Gastroesophageal sphincter (tissue), 4 donors: ENCODE measurements at regions not wholly inside any gene's neighbourhood (a gene's known extent, or its start where the extent isn't known, plus 50 kb on each side); places are given as distances from the start of the nearest gene placed in this dataset.

ENCODE experiments used
- ATAC-seq: fragments of 150-250 bp; one replicate; pipeline ENCODE4 v1.9.1; 2016; ENCODE audit warnings: mild to moderate bottlenecking, moderate library complexity
- H3K27ac ChIP-seq, 4 donors: fragments of 200-600 bp; sonication (generic) in 3 of 4; 1 replicate in 3 of 4; 2 replicates in 1 of 4; pipeline ENCODE4 v1.5.1; 2016 to 2019
- H3K27me3 ChIP-seq: fragments of 200-600 bp; sonication (generic); one replicate; pipeline ENCODE4 v1.5.1; 2019
- H3K36me3 ChIP-seq, 2 donors: fragments of 200-600 bp; sonication (generic); one replicate each; pipeline ENCODE4 v1.5.1; 2019; ENCODE audit warnings: control low read depth in 1 of 2
- H3K4me1 ChIP-seq, 3 donors: fragments of 200-600 bp; sonication (generic); 1 replicate in 2 of 3; 2 replicates in 1 of 3; pipeline ENCODE4 v1.5.1; 2016 to 2019; ENCODE audit warnings: control low read depth in 2 of 3
- H3K4me3 ChIP-seq, 2 donors: fragments of 200-600 bp; sonication (generic); one replicate each; pipeline ENCODE4 v1.5.1; 2019; ENCODE audit warnings: mild to moderate bottlenecking in 1 of 2, moderate library complexity in 1 of 2
- H3K9me3 ChIP-seq, 3 donors: fragments of 200-600 bp; sonication (generic); one replicate each; pipeline ENCODE4 v1.5.1; 2017 to 2019; ENCODE audit warnings: control low read depth in 2 of 3
- CTCF ChIP-seq, 4 experiments: fragments of 200-600 bp in 2 of 4; fragments of 450-650 bp in 2 of 4; sonication (generic) in 1 of 4; IDR thresholded peaks; one replicate each; pipeline ENCODE4 v1.5.1; 2017 to 2019; ENCODE audit warnings: antibody characterized with exemption in 4 of 4, mild to moderate bottlenecking in 2 of 4, moderate library complexity in 2 of 4
- EP300 ChIP-seq: sonication (generic); formaldehyde crosslinking; IDR thresholded peaks from one replicate; pipeline ENCODE4 v1.6.1; 2017; ENCODE audit warnings: antibody characterized with exemption, mild to moderate bottlenecking
- POLR2A ChIP-seq, 2 donors: fragments of 450-650 bp; IDR thresholded peaks; one replicate each; pipeline ENCODE4 v1.6.1; 2017; ENCODE audit warnings: antibody characterized with exemption in 2 of 2, mild to moderate bottlenecking in 2 of 2, moderate library complexity in 1 of 2
- POLR2AphosphoS5 ChIP-seq: sonication (generic); formaldehyde crosslinking; IDR thresholded peaks from one replicate; pipeline ENCODE4 v1.6.1; 2017; ENCODE audit warnings: antibody characterized with exemption
- WGBS, 2 donors: methylation state at CpG; one replicate each; pipeline ENCODE4 v1.1.5; 2018; ENCODE audit warnings: low coverage in 1 of 2; 5-methylcytosine and 5-hydroxymethylcytosine counted together

GRCh38 chr6:90663873-90664272 is 77.0 kb upstream of the MAP3K7 start:
- peaks cover 0 to 18% (median 0%) of the 10 kb centered on the region in 3 donors for H3K9me3 ChIP-seq
- H3K36me3 ChIP-seq = no peaks in the 10 kb centered on the region
- no peak overlapping the region for H3K4me3 ChIP-seq
- ATAC-seq = no peak
- WGBS, 2 donors = 84 to 90% methylated on average over 3 of the region's 3 CpGs
- H3K27me3 ChIP-seq = no peaks in the 10 kb centered on the region
- H3K27ac ChIP-seq = no peak overlapping the region
- no peak for TF ChIP-seq POLR2A (IDR thresholded peaks at IDR 0.05)
- no peak for TF ChIP-seq POLR2AphosphoS5
- no peak for TF ChIP-seq EP300
- TF ChIP-seq CTCF (IDR thresholded peaks at IDR 0.05) = no peak
- no peaks in the 10 kb centered on the region for H3K4me1 ChIP-seq

GRCh38 chr6:90663106-90663505 is 76.2 kb upstream of the MAP3K7 start:
- Histone ChIP-seq H3K27ac (no peak overlapping the region), H3K9me3 (peaks cover 0 to 18% (median 0%) of the 10 kb centered on the region in 3 donors), H3K36me3 (no peaks in the 10 kb centered on the region), H3K4me3 (no peak overlapping the region), H3K4me1 (no peaks in the 10 kb centered on the region), H3K27me3 (peaks cover 2% of the 10 kb centered on the region)
- 57 to 86% methylated on average over 2 of the region's 2 CpGs for WGBS, 2 donors
- no peak for ATAC-seq
- TF ChIP-seq POLR2A (IDR thresholded peaks at IDR 0.05) (no peak), CTCF (IDR thresholded peaks at IDR 0.05) (no peak), POLR2AphosphoS5 (no peak), EP300 (no peak)

- Histone ChIP-seq H3K36me3 (no peaks in the 10 kb centered on the region), H3K27me3 (peaks cover 6% of the 10 kb centered on the region), H3K27ac (no peak overlapping the region), H3K4me1 (no peaks in the 10 kb centered on the region), H3K9me3 (peaks cover 0 to 18% (median 0%) of the 10 kb centered on the region in 3 donors), H3K4me3 (no peak overlapping the region)
- TF ChIP-seq EP300 = no peak
- TF ChIP-seq POLR2AphosphoS5 = no peak
- no peak for TF ChIP-seq CTCF (IDR thresholded peaks at IDR 0.05)
- no peak for TF ChIP-seq POLR2A (IDR thresholded peaks at IDR 0.05)
- ATAC-seq = no peak
These were observed 74.1 kb upstream of the MAP3K7 start for GRCh38 chr6:90660931-90661330.

- ATAC-seq = no peak
- H3K27ac ChIP-seq = no peak overlapping the region
- H3K9me3 ChIP-seq = peaks cover 0 to 12% (median 0%) of the 10 kb centered on the region in 3 donors
- 30 to 42% methylated on average over 5 of the region's 5 CpGs for WGBS, 2 donors
- no peaks in the 10 kb centered on the region for H3K36me3 ChIP-seq
- TF ChIP-seq EP300 = no peak
- no peak for TF ChIP-seq CTCF (IDR thresholded peaks at IDR 0.05)
- TF ChIP-seq POLR2AphosphoS5 = no peak
- TF ChIP-seq POLR2A (IDR thresholded peaks at IDR 0.05) = no peak
- peaks cover 11% of the 10 kb centered on the region for H3K27me3 ChIP-seq
- no peak overlapping the region for H3K4me3 ChIP-seq
- no peaks in the 10 kb centered on the region for H3K4me1 ChIP-seq
These were observed 71.6 kb upstream of the MAP3K7 start for GRCh38 chr6:90658497-90658896.

- Histone ChIP-seq H3K36me3 (no peaks in the 10 kb centered on the region), H3K27ac (no peak overlapping the region), H3K4me3 (no peak overlapping the region), H3K9me3 (no peaks in the 10 kb centered on the region), H3K27me3 (peaks cover 11% of the 10 kb centered on the region), H3K4me1 (no peaks in the 10 kb centered on the region)
- TF ChIP-seq POLR2A (IDR thresholded peaks at IDR 0.05) (no peak), EP300 (no peak)
- no peak for ATAC-seq
- 17 to 36% methylated on average over 1 of the region's 1 CpG for WGBS, 2 donors
These were observed 69.5 kb upstream of the MAP3K7 start for GRCh38 chr6:90656325-90656724.

GRCh38 chr6:90654806-90655205 is 67.9 kb upstream of the MAP3K7 start:
- no peak overlapping the region for H3K27ac ChIP-seq
- 81 to 100% methylated on average over 3 of the region's 5 CpGs for WGBS, 2 donors
- H3K4me1 ChIP-seq = no peaks in the 10 kb centered on the region
- no peak overlapping the region for H3K4me3 ChIP-seq
- no peak for ATAC-seq
- peaks cover 11% of the 10 kb centered on the region for H3K27me3 ChIP-seq
- no peak for TF ChIP-seq CTCF (IDR thresholded peaks at IDR 0.05)
- TF ChIP-seq EP300 = no peak
- no peak for TF ChIP-seq POLR2AphosphoS5
- TF ChIP-seq POLR2A (IDR thresholded peaks at IDR 0.05) = no peak
- H3K36me3 ChIP-seq = no peaks in the 10 kb centered on the region
- no peaks in the 10 kb centered on the region for H3K9me3 ChIP-seq
